Activated naive CD8-positive, alpha-beta T cell treated with anti-CD3 and anti-CD28 coated beads, Interleukin-2, amount 50 U/mL, for 24 hours (primary cell): ENCODE measurements at regions not wholly inside any gene's neighbourhood (a gene's known extent, or its start where the extent isn't known, plus 50 kb on each side); places are given as distances from the start of the nearest gene placed in this dataset.

Source experiments
- ATAC-seq: fragments of 150-1000 bp; cut with Tn5 transposase; one replicate; pipeline ENCODE4 v1.10.0; 2021
- DNase-seq: peaks from one replicate; pipeline ENCODE4 v3.0.0; 2021
- H3K27ac Mint-ChIP-seq: one replicate; pipeline ENCODE4 v1.8.0; 2021; ENCODE audit warnings: mild to moderate bottlenecking, mixed read lengths
- H3K27me3 Mint-ChIP-seq: one replicate; pipeline ENCODE4 v1.8.0; 2021; ENCODE audit warnings: mixed read lengths
- H3K36me3 Mint-ChIP-seq: one replicate; pipeline ENCODE4 v1.8.0; 2021; ENCODE audit warnings: low read depth, mixed read lengths
- H3K4me1 Mint-ChIP-seq: one replicate; pipeline ENCODE4 v1.8.0; 2021; ENCODE audit warnings: mixed read lengths
- H3K4me3 Mint-ChIP-seq: one replicate; pipeline ENCODE4 v1.8.0; 2021; ENCODE audit warnings: mild to moderate bottlenecking, moderate library complexity, mixed read lengths
- H3K9me3 Mint-ChIP-seq: one replicate; pipeline ENCODE4 v1.8.0; 2021; ENCODE audit warnings: mixed read lengths

DNA sequence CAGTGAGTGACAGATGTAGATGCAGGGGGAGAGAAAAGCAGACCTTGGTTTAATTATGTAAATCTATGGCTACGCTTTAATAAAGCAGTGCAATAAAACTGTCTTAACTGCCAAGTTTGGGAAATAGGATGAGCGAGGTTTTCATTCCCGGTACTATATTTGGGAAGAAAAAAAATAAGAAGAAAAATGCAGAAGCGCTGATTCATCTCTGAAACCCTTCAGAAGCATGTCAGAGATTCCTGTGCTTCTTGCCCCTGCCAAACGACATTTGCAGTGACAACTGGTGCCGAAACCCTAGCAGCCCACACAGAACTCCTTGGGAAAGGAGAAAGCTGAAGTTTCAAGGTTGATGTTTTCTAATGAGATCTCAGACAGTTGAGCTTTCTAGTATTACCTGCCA lies 380.7 kb downstream of the REEP3 start:
- Mint-ChIP-seq H3K27ac (no peak overlapping the region), H3K4me1 (no peaks in the 10 kb centered on the region), H3K27me3 (peaks cover 4% of the 10 kb centered on the region), H3K36me3 (no peaks in the 10 kb centered on the region), H3K4me3 (no peak overlapping the region), H3K9me3 (no peaks in the 10 kb centered on the region)
- ATAC-seq (no peak), DNase-seq (no peak)

- H3K27ac Mint-ChIP-seq: no peak overlapping the region
- peaks cover 8% of the 10 kb centered on the region for H3K27me3 Mint-ChIP-seq
- H3K4me1 Mint-ChIP-seq: no peaks in the 10 kb centered on the region
- no peak for DNase-seq
- ATAC-seq: no peak
- no peak overlapping the region for H3K4me3 Mint-ChIP-seq
- no peaks in the 10 kb centered on the region for H3K9me3 Mint-ChIP-seq
- H3K36me3 Mint-ChIP-seq: no peaks in the 10 kb centered on the region
These were observed 389.6 kb downstream of the REEP3 start for GRCh38 chr10:63910806-63911205.

GRCh38 chr10:63915240-63915639 lies 394.0 kb downstream of the REEP3 start:
- Mint-ChIP-seq H3K9me3 (no peaks in the 10 kb centered on the region), H3K4me1 (no peaks in the 10 kb centered on the region), H3K4me3 (no peak overlapping the region), H3K27ac (no peak overlapping the region), H3K27me3 (peaks cover 11% of the 10 kb centered on the region), H3K36me3 (no peaks in the 10 kb centered on the region)
- DNase-seq (no peak), ATAC-seq (no peak)

DNA sequence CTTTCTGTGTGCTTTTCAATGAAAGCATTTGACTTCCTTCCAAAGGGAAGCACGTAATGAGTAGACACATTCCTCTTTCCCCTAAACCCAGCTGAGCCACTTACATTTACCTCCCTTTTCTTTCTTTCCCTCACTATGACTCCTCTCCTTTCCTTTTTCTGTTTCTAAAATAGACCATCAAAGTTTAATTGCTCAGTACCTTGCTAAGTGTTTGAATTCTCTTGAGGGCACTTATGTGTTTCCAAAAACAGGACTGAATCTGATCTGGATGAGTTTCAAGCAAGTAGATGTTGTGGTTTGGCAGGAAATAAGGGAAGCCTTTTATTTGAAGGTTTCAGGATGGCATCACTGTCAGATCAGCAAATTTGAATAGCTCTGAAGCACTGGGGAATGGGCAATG lies 396.2 kb downstream of the REEP3 start:
- ATAC-seq (no peak), DNase-seq (no peak)
- no peak overlapping the region for H3K27ac Mint-ChIP-seq
- H3K27me3 Mint-ChIP-seq: peaks cover 11% of the 10 kb centered on the region
- H3K36me3 Mint-ChIP-seq: no peaks in the 10 kb centered on the region
- H3K4me1 Mint-ChIP-seq: no peaks in the 10 kb centered on the region
- H3K4me3 Mint-ChIP-seq: no peak overlapping the region
- H3K9me3 Mint-ChIP-seq: no peaks in the 10 kb centered on the region

DNA sequence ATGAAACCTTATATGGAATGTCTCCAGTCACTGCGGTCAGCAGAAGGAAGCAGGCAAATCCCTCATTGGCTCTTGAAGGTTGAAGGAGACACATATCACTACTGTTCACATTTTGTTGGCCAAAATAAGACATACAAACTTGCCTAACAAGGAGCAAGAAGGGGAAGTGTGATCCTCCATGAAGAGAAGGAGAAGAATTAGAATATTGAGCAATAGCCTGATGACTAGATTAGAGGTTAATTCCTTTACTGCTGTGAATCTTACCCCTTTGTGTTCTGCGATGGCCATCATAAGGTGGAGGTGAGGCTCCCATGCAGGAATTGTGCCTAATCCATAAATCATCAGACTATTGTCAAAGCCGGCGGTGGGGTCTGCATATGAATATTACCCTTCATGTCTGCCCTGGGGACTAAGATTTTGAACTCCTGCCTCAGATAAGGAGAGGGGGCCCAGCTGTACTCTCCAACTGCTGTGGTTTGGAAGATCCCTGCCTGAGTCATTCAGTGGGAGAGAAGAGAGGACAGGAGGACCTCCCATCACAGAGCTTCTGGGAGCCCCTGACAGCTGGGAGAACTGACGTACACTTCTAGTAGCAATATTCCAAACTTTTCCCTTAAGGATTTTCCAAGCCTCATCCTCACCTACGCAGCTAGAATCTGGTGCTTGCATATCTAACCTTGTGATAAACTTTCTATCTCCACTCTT lies 398.5 kb downstream of the REEP3 start:
- H3K36me3 Mint-ChIP-seq: no peaks in the 10 kb centered on the region
- DNase-seq: no peak
- no peaks in the 10 kb centered on the region for H3K9me3 Mint-ChIP-seq
- no peak overlapping the region for H3K4me3 Mint-ChIP-seq
- no peak overlapping the region for H3K27ac Mint-ChIP-seq
- no peak for ATAC-seq
- peaks cover 10% of the 10 kb centered on the region for H3K27me3 Mint-ChIP-seq
- H3K4me1 Mint-ChIP-seq: no peaks in the 10 kb centered on the region

DNA sequence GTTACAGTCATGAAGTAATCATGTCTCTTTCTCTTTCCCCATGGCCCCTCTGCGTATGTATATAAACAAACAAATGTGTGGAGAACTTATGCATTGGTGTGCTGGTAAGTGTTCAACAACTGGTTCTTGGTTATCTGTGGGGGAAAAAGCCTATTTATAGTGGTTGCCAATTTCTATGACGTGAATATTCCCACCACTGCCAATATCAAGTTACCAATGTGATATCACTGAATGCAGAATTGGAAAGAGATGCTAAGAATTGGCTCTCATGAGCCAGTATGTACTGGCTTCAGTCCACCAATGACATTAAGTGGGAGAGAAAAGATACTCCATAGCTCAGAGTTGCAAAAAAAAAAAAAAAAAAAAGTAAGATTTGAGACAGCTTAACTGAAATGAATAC lies 399.7 kb downstream of the REEP3 start:
- Mint-ChIP-seq H3K27me3 (peaks cover 6% of the 10 kb centered on the region), H3K4me1 (no peaks in the 10 kb centered on the region), H3K9me3 (no peaks in the 10 kb centered on the region), H3K4me3 (no peak overlapping the region), H3K36me3 (no peaks in the 10 kb centered on the region), H3K27ac (no peak overlapping the region)
- DNase-seq (no peak), ATAC-seq (no peak)

DNA sequence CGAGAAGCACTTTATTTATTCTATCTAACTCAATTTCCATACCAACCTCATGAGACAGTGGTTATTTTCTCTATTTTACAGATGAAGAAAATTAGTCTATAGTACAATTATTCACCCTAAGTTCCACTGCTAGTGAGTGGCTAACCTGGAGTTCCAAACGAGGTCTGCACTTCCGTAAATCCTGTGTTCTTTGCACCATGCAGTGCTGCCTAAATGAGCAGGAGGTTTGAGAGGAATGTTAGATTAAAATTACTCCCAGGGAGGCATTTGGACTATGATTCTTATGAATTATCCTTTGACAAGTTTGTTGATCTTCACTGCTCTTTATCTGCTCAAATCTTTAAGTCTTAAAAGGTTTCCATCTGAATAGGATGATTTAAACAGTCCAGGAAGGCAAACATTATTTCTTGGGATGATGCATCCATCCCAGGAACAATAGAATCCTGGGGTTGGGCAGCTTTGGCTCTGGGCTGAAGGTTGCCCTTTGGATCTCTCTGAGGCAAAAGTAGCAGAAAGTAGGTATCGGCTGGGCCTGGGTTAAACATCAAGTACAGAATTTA lies 400.8 kb downstream of the REEP3 start:
- H3K36me3 Mint-ChIP-seq: no peaks in the 10 kb centered on the region
- no peaks in the 10 kb centered on the region for H3K4me1 Mint-ChIP-seq
- no peaks in the 10 kb centered on the region for H3K9me3 Mint-ChIP-seq
- peaks cover 6% of the 10 kb centered on the region for H3K27me3 Mint-ChIP-seq
- DNase-seq (no peak), ATAC-seq (no peak)
- no peak overlapping the region for H3K27ac Mint-ChIP-seq
- H3K4me3 Mint-ChIP-seq: no peak overlapping the region

- DNase-seq: no peak
- H3K27me3 Mint-ChIP-seq: peaks cover 6% of the 10 kb centered on the region
- H3K27ac Mint-ChIP-seq: no peak overlapping the region
- H3K4me3 Mint-ChIP-seq: no peak overlapping the region
- no peaks in the 10 kb centered on the region for H3K9me3 Mint-ChIP-seq
- ATAC-seq: no peak
- H3K36me3 Mint-ChIP-seq: no peaks in the 10 kb centered on the region
- H3K4me1 Mint-ChIP-seq: no peaks in the 10 kb centered on the region
These were observed 401.5 kb downstream of the REEP3 start for GRCh38 chr10:63922468-63923284.

DNA sequence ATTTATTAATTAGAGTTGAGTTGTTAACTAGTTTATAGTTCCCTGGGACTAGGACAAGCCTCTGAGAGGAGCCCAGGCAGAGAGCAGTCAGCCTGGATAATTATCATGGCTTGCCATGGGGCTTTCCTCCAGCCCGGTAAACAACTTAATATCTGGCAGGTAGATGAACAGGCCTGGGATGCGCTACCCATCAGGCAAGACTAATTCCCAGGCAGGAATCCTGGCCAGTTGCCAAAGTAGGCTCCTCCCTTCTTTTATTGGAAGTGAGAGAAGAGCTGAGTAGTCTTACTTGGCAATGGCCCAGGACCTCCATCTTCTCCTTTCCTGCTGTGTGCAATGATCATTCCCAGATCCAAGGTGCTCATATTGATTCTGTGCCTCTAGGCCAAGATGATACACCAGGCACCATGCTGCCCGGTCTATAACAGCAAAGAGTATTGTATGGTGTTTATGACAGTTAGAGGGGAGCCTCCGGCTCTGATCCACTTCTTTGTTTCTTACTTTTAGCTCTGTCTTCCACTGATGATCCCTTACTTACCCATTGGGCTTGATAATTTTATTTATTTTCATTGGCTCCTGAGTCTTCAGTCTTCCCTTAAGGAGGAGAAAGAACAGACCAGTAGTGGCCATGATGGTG lies 408.7 kb downstream of the REEP3 start:
- no peak for DNase-seq
- H3K27ac Mint-ChIP-seq: no peak overlapping the region
- ATAC-seq: no peak
- H3K36me3 Mint-ChIP-seq: no peaks in the 10 kb centered on the region
- no peaks in the 10 kb centered on the region for H3K9me3 Mint-ChIP-seq
- peaks cover 2% of the 10 kb centered on the region for H3K27me3 Mint-ChIP-seq
- H3K4me3 Mint-ChIP-seq: no peak overlapping the region
- no peaks in the 10 kb centered on the region for H3K4me1 Mint-ChIP-seq

- no peak for ATAC-seq
- H3K4me3 Mint-ChIP-seq: no peak overlapping the region
These were observed 409.4 kb downstream of the REEP3 start for GRCh38 chr10:63930584-63930983.

DNA sequence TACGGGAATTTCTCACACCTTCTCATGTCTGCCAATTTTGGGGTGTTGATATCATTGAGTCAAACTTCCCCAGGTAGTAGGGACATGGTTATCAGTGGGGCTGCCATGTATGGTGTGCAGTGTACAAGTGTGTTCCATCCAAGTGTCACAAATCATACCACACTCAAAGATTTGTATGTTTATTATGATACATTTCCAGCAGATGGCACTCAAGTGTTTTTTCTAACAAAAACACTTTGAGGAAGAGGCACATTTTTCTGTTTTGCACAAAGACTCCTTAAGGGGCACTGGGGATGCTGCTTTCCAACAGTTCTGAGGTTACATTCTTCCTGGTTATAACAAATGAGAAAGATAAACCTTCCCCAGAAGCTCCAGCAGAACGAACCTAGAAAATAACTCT lies 414.5 kb downstream of the REEP3 start:
- no peaks in the 10 kb centered on the region for H3K36me3 Mint-ChIP-seq
- no peak overlapping the region for H3K27ac Mint-ChIP-seq
- H3K4me1 Mint-ChIP-seq: no peaks in the 10 kb centered on the region
- no peaks in the 10 kb centered on the region for H3K9me3 Mint-ChIP-seq
- no peak for DNase-seq
- ATAC-seq: no peak
- no peak overlapping the region for H3K4me3 Mint-ChIP-seq
- peaks cover 2% of the 10 kb centered on the region for H3K27me3 Mint-ChIP-seq

More at GRCh38 chr10:63930584-63930983, 409.4 kb downstream of the REEP3 start:
- no peak for DNase-seq
- Mint-ChIP-seq H3K27me3 (peaks cover 2% of the 10 kb centered on the region), H3K36me3 (no peaks in the 10 kb centered on the region), H3K4me1 (no peaks in the 10 kb centered on the region), H3K9me3 (no peaks in the 10 kb centered on the region), H3K27ac (no peak overlapping the region)

DNA sequence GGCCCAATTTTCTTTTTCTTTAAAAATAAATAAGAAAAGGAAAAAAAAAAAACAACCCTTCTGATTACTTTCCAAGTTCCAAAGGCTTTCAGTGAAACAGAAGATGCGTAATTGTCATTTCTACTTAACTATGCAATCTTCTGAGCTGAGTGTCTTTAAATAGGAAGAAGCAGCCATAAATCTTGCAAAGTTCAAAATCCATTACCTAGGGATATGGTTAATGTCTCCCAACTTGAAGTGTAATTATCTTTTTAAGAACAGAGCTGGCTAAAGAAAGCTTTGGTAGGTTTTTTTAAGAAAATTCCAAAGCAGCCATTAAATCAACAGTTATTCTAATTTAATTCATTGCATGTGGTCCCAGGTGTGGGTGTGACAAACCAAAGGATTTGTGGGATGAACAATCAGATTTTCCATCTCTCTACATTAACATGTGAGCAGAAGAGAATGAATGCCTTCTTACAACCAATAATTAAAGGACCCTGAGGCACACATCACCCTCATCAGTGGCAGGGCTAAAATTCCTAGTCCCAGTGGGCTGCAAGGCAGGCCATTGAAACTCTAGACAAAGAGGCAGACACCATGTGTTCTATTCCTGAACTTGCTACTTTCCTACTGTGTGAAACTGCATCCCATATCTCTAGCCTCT lies 419.2 kb downstream of the REEP3 start:
- Mint-ChIP-seq H3K36me3 (no peaks in the 10 kb centered on the region), H3K4me1 (no peaks in the 10 kb centered on the region), H3K27ac (no peak overlapping the region), H3K4me3 (no peak overlapping the region), H3K9me3 (no peaks in the 10 kb centered on the region), H3K27me3 (no peaks in the 10 kb centered on the region)
- no peak for ATAC-seq
- DNase-seq: no peak

GRCh38 chr10:63964406-63964805 lies 443.2 kb downstream of the REEP3 start:
- no peak overlapping the region for H3K4me3 Mint-ChIP-seq

GRCh38 chr10:63965846-63966245 lies 444.6 kb downstream of the REEP3 start:
- DNase-seq: no peak
- ATAC-seq: no peak
- no peak overlapping the region for H3K27ac Mint-ChIP-seq
- H3K4me3 Mint-ChIP-seq: no peak overlapping the region
- H3K27me3 Mint-ChIP-seq: peaks cover 7% of the 10 kb centered on the region
- H3K9me3 Mint-ChIP-seq: peaks cover 4% of the 10 kb centered on the region
- no peaks in the 10 kb centered on the region for H3K4me1 Mint-ChIP-seq
- H3K36me3 Mint-ChIP-seq: no peaks in the 10 kb centered on the region

More at GRCh38 chr10:63964406-63964805, 443.2 kb downstream of the REEP3 start:
- H3K27me3 Mint-ChIP-seq: peaks cover 7% of the 10 kb centered on the region
- H3K36me3 Mint-ChIP-seq: no peaks in the 10 kb centered on the region
- ATAC-seq (no peak), DNase-seq (no peak)
- H3K27ac Mint-ChIP-seq: no peak overlapping the region
- no peaks in the 10 kb centered on the region for H3K4me1 Mint-ChIP-seq
- H3K9me3 Mint-ChIP-seq: peaks cover 4% of the 10 kb centered on the region
